ENCODE measurements at regions not wholly inside any gene's neighbourhood (a gene's known extent, or its start where the extent isn't known, plus 50 kb on each side); places are given as distances from the start of the nearest gene placed in this dataset.

GRCh38 chr22:49570032-49570848 lies 257.4 kb downstream of the BRD1 start:
- Histone ChIP-seq H3K36me3 (replicated peaks in 1 of 2; ENCODE audit: control insufficient read depth in 1 of 2, insufficient read depth in 2 of 2, low read length in 2 of 2) (no peaks in the 10 kb centered on the region), H3K27ac (ENCODE audit: extremely low read length, insufficient read depth, low read length) (no peak overlapping the region), H3K27me3 (ENCODE audit: control insufficient read depth in 1 of 2, insufficient read depth in 2 of 2, low read length in 2 of 2) (peaks cover 9 to 61% of the 10 kb centered on the region in 2 experiments; a peak in 4 of 5 replicates), H4K20me1 (ENCODE audit: insufficient read depth, low read length) (no peaks in the 10 kb centered on the region), H3K4me2 (ENCODE audit: low read depth, low read length) (no peak overlapping the region), H3K4me3 (replicated peaks in 1 of 3; ENCODE audit: insufficient read depth in 1 of 3, low read depth in 2 of 3, low read length in 3 of 3) (no peak overlapping the region), H2AFZ (ENCODE audit: low read length) (no peak overlapping the region), H3K9ac (ENCODE audit: insufficient read depth, low read depth, low read length) (no peak overlapping the region), H3K79me2 (ENCODE audit: insufficient read depth, low read length) (no peaks in the 10 kb centered on the region), H3K4me1 (ENCODE audit: insufficient read depth, low read length) (no peaks in the 10 kb centered on the region), H3K9me3 (ENCODE audit: low read length) (no peaks in the 10 kb centered on the region)
- no CpG with 5 or more reads among the region's 20 CpGs for WGBS (ENCODE audit: low lambda C conversion rate)
- ChIA-PET CTCF (ENCODE audit: low intra/inter-chr PET ratio, low total read pairs) (no interaction called here), POLR2A (no interaction called here)
- ATAC-seq = no peak
- intact Hi-C loops (cut with micrococcal nuclease; ENCODE audit: unreplicated experiment) (no loop called here), in situ Hi-C loops (cut with HindIII; ENCODE audit: extremely low pct_ligation_motif_present, low pct_unique_long_range_greater_than_20kb) (no loop called here)
- no peak for DNase-seq (ENCODE audit: low spot score)
- TF ChIP-seq ZNF274 (CRISPR knock-in tag; IDR thresholded peaks at IDR 0.05) (no peak), KAT7 (CRISPR knock-in tag; IDR thresholded peaks at IDR 0.05; ENCODE audit: borderline replicate concordance) (no peak), ZNF331 (CRISPR knock-in tag; IDR thresholded peaks at IDR 0.05) (no peak), HNRNPLL (IDR thresholded peaks at IDR 0.05; ENCODE audit: low read depth, low read length, poor library complexity, severe bottlenecking) (no peak)
- FAIRE-seq = no peak
- BruUV-seq (replicated peaks) = no TSS peak

- H3K9ac ChIP-seq (ENCODE audit: insufficient read depth, low read depth, low read length) = no peak overlapping the region
- FAIRE-seq = no peak
- no TSS peak for BruUV-seq (replicated peaks)
- no peak overlapping the region for H3K4me3 ChIP-seq (replicated peaks in 1 of 3; ENCODE audit: insufficient read depth in 1 of 3, low read depth in 2 of 3, low read length in 3 of 3)
- no peaks in the 10 kb centered on the region for H3K79me2 ChIP-seq (ENCODE audit: insufficient read depth, low read length)
- H3K4me2 ChIP-seq (ENCODE audit: low read depth, low read length) = no peak overlapping the region
- H3K27ac ChIP-seq (ENCODE audit: extremely low read length, insufficient read depth, low read length) = no peak overlapping the region
- no peaks in the 10 kb centered on the region for H3K36me3 ChIP-seq (replicated peaks in 1 of 2; ENCODE audit: control insufficient read depth in 1 of 2, insufficient read depth in 2 of 2, low read length in 2 of 2)
- no peaks in the 10 kb centered on the region for H4K20me1 ChIP-seq (ENCODE audit: insufficient read depth, low read length)
- 12% methylated on average over 3 of the region's 37 CpGs for WGBS (ENCODE audit: low lambda C conversion rate)
- in situ Hi-C loops (cut with HindIII; ENCODE audit: extremely low pct_ligation_motif_present, low pct_unique_long_range_greater_than_20kb) (no loop called here), intact Hi-C loops (cut with micrococcal nuclease; ENCODE audit: unreplicated experiment) (no loop called here)
- POLR2A ChIA-PET = no interaction called here
- no peak for ATAC-seq
- DNase-seq (ENCODE audit: low spot score) = no peak
- TF ChIP-seq ZNF562 (CRISPR knock-in tag; IDR thresholded peaks at IDR 0.05; ENCODE audit: borderline replicate concordance) = no peak
- no peak for TF ChIP-seq HNRNPK (IDR thresholded peaks at IDR 0.05; ENCODE audit: low read depth, low read length, poor library complexity, severe bottlenecking)
- TF ChIP-seq RBFOX2 (IDR thresholded peaks at IDR 0.05; ENCODE audit: low read depth, low read length) = no peak
- TF ChIP-seq RXRA (CRISPR knock-in tag; IDR thresholded peaks at IDR 0.05) = no peak
- TF ChIP-seq PRPF4 (IDR thresholded peaks at IDR 0.05; ENCODE audit: low read depth, low read length, poor library complexity, severe bottlenecking) = no peak
- no peak for TF ChIP-seq POLR2G (IDR thresholded peaks at IDR 0.05; ENCODE audit: low read depth, low read length)
- no peak for TF ChIP-seq NPAS2 (CRISPR knock-in tag; IDR thresholded peaks at IDR 0.05; ENCODE audit: borderline replicate concordance)
- no peak for TF ChIP-seq RFXANK (CRISPR knock-in tag; IDR thresholded peaks at IDR 0.05)
- no peak for TF ChIP-seq JUNB (CRISPR knock-in tag; IDR thresholded peaks at IDR 0.05; ENCODE audit: borderline replicate concordance)
- TF ChIP-seq ZNF230 (CRISPR knock-in tag; IDR thresholded peaks at IDR 0.05) = no peak
- no peak for TF ChIP-seq TCF7L2 (IDR thresholded peaks at IDR 0.05; ENCODE audit: low read depth, low read length)
- no peak for TF ChIP-seq MED8 (CRISPR knock-in tag; IDR thresholded peaks at IDR 0.05; ENCODE audit: insufficient replicate concordance)
- no peak for TF ChIP-seq KDM3A (CRISPR knock-in tag; IDR thresholded peaks at IDR 0.05; ENCODE audit: low read depth)
- no peak for TF ChIP-seq FOXA3 (CRISPR knock-in tag; IDR thresholded peaks at IDR 0.05)
- TF ChIP-seq FOXK1 (CRISPR knock-in tag; IDR thresholded peaks at IDR 0.05; ENCODE audit: borderline replicate concordance, low read depth) = no peak
- CTCF ChIA-PET (ENCODE audit: low intra/inter-chr PET ratio, low total read pairs) = no interaction called here
- no peaks in the 10 kb centered on the region for H3K9me3 ChIP-seq (ENCODE audit: low read length)
- no peaks in the 10 kb centered on the region for H3K4me1 ChIP-seq (ENCODE audit: insufficient read depth, low read length)
- no peak overlapping the region for H2AFZ ChIP-seq (ENCODE audit: low read length)
- peaks cover 7 to 61% of the 10 kb centered on the region in 2 experiments; a peak in 4 of 5 replicates for H3K27me3 ChIP-seq (ENCODE audit: control insufficient read depth in 1 of 2, insufficient read depth in 2 of 2, low read length in 2 of 2)
Observed at GRCh38 chr22:49569286-49570031, 258.2 kb downstream of the BRD1 start.

All from HepG2 (cell line).